H7 (cell line): ENCODE measurements at regions not wholly inside any gene's neighbourhood (a gene's known extent, or its start where the extent isn't known, plus 50 kb on each side); places are given as distances from the start of the nearest gene placed in this dataset.
A peak's percentile ranks its signal among the peaks of the same experiment; 100 is the strongest.

Experiments used
- DNase-seq: peaks from one replicate; pipeline ENCODE4 v3.0.0; 2012
- H3K27me3 ChIP-seq: 2 replicates; pipeline ENCODE4 v1.6.0; 2011; ENCODE audit warnings: mild to moderate bottlenecking, low read length; ENCODE audit not compliant: control insufficient read depth, insufficient read depth
- H3K36me3 ChIP-seq: replicated peaks from 2 replicates; pipeline ENCODE4 v1.5.1; 2011; ENCODE audit warnings: low read length; ENCODE audit not compliant: control insufficient read depth, insufficient read depth
- H3K4me3 ChIP-seq: 2 replicates; pipeline ENCODE4 v1.5.1; 2011; ENCODE audit warnings: low read depth, mild to moderate bottlenecking, control low read depth, low read length, moderate library complexity; ENCODE audit not compliant: insufficient read depth

- no peaks in the 10 kb centered on the region for H3K36me3 ChIP-seq
- H3K4me3 ChIP-seq = no peak overlapping the region
- peak; percentile 8 for DNase-seq
- H3K27me3 ChIP-seq = no peaks in the 10 kb centered on the region
Observed at GRCh38 chr9:22238809-22239684, 207.6 kb upstream of the DMRTA1 start.

DNA sequence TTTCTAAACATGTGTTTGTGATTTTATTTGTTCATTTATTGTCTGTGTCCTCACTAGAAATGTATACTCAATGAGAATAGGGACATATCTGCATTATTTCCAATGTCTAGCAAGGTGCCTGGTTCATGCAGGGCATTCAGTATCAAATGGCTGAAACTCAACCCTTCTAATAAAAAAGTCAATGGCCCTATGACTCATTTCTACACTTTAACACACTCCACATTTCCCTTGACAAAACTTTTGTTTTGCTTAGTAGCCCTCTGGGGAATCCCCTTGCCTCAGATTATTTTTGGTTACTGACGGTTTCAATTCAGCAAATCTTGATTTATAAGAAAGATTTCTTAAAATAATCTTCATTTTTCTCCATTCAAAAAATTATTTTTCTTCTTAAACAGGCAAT is 206.0 kb upstream of the DMRTA1 start:
- Histone ChIP-seq H3K36me3 (no peaks in the 10 kb centered on the region), H3K4me3 (no peak overlapping the region), H3K27me3 (no peaks in the 10 kb centered on the region)
- DNase-seq = no peak

DNA sequence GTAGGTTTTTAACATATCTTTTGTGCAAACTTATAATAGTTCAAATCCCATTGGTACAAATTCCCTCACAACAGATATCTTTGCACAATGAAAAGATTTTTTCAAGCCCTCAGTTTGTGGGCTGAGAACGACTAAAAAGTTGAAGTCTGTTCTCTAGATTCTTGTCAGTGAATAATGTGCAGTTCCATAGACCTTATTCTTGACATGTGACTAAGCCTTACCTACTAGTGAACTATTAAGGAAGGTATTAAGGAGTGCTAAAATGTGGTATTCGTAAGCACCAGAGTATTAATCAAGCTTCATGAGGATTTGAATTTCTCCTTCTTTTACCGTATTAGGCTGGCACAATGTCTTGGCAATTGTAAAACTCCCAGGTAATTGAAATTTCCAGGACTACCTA is 205.6 kb upstream of the DMRTA1 start:
- Histone ChIP-seq H3K27me3 (no peaks in the 10 kb centered on the region), H3K36me3 (no peaks in the 10 kb centered on the region), H3K4me3 (no peak overlapping the region)
- DNase-seq = no peak

DNA sequence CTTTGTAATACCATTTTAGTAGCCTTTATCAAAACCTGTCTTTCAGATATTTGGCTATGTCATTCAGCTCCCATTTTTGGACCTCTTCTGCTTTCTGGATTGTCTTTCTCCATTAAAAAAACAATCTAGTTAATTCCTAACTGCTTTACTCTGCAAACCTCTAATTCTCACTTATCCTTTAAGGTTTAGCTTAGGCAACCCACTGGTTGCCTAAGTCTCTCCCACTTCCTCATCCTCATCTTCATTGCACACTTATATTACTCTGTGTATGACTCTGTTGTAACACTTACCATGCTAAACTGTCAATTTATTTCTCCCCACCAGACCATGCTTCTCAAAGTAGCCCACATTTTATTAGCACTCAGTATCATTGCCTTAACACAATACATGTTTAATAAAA is 205.0 kb upstream of the DMRTA1 start:
- DNase-seq = no peak
- Histone ChIP-seq H3K36me3 (no peaks in the 10 kb centered on the region), H3K4me3 (no peak overlapping the region), H3K27me3 (no peaks in the 10 kb centered on the region)

GRCh38 chr9:22244139-22245011 is 202.2 kb upstream of the DMRTA1 start:
- H3K36me3 ChIP-seq = no peaks in the 10 kb centered on the region
- peak; percentile 21 for DNase-seq
- no peaks in the 10 kb centered on the region for H3K27me3 ChIP-seq
- H3K4me3 ChIP-seq = no peak overlapping the region

DNA sequence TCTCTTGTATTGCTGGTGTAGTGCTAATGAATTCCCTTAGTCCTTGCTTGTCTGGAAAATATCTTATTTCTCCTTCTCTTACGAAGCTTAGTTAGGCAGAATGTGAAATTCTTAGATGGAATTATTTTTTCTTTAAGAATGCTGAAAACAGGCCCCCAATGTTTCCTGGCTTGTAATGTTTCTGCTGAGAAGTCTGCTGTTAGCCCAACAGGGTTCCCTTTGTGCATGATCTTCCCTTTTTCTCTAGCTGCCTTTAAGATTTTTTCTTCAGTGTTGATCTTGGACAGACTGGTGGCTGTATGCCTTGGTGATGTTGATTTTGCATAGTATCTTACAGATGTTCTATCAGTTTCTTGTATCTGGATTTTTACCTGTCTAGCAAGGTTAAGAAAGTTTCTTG is 191.3 kb upstream of the DMRTA1 start:
- Histone ChIP-seq H3K27me3 (no peaks in the 10 kb centered on the region), H3K4me3 (no peak overlapping the region)
- DNase-seq = no peak

GRCh38 chr9:22256381-22256780 is 190.2 kb upstream of the DMRTA1 start:
- H3K36me3 ChIP-seq = no peaks in the 10 kb centered on the region
- no peak for DNase-seq
- no peak overlapping the region for H3K4me3 ChIP-seq
- no peaks in the 10 kb centered on the region for H3K27me3 ChIP-seq

More for the DNA sequence above, 191.3 kb upstream of the DMRTA1 start:
- H3K36me3 ChIP-seq = no peaks in the 10 kb centered on the region

DNA sequence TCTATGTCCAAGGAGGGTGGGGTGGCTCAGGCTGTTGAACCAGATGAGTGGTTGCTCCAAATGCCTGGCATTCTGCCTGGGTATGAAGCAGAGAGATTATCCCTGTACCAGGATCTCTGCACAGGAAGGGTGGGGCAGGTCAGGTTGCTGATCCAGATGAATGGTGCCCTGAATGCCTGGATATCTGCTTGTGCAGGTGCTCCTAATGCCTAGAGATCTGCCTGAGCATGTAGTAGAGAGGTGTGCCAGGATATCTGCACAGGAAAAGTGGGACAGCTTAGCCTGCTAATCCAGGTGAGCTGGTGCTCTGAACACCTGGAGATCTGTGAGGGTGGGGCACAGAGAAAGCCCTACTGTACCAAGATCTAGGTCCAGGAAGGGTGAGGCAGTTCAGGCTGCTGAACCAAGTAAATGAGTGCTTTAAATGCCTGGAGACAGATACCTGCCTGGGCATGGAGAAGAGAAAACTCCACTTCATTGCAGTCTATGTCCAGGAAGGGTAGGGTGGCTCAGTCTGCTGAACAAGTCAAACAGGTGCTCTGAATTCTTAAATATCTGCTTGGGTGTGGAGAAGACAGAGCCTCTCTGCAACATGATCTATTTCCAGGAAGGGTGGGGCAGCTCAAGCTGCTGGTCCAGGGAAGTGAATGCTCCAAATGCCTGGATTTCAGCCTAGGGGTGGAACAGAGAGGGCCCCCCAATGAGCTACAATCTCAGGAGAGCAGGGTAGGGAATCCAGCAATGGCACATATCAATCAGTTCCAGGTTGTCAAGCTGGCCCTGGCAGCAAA is 189.4 kb upstream of the DMRTA1 start:
- Histone ChIP-seq H3K36me3 (no peaks in the 10 kb centered on the region), H3K4me3 (no peak overlapping the region), H3K27me3 (no peaks in the 10 kb centered on the region)
- DNase-seq = no peak

DNA sequence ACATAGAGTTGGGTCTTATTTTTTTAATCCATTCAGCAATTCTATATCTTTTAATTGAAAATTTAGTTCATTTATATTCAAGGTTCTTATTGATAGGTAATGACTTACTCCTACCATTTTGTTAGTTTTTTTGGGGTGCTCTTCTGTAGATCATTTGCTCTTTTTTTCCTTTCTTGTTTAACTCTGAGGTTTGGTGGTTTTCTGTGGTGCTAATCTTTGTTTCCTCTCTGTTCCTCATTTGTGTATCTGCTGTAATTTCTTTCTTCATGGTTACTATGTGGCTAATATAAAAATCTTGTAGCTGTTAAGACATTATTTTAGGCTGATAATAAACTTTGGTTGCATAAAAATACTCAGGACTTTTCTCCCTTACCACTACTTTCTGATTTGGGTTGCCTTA is 181.6 kb upstream of the DMRTA1 start:
- no peak for DNase-seq
- Histone ChIP-seq H3K36me3 (no peaks in the 10 kb centered on the region), H3K4me3 (no peak overlapping the region), H3K27me3 (no peaks in the 10 kb centered on the region)

- Histone ChIP-seq H3K4me3 (no peak overlapping the region), H3K27me3 (no peaks in the 10 kb centered on the region), H3K36me3 (no peaks in the 10 kb centered on the region)
- DNase-seq = no peak
Observed at GRCh38 chr9:22265534-22265933, 181.1 kb upstream of the DMRTA1 start.

GRCh38 chr9:22274477-22274876 is 172.1 kb upstream of the DMRTA1 start:
- Histone ChIP-seq H3K4me3 (no peak overlapping the region), H3K36me3 (no peaks in the 10 kb centered on the region), H3K27me3 (no peaks in the 10 kb centered on the region)
- DNase-seq = no peak

DNA sequence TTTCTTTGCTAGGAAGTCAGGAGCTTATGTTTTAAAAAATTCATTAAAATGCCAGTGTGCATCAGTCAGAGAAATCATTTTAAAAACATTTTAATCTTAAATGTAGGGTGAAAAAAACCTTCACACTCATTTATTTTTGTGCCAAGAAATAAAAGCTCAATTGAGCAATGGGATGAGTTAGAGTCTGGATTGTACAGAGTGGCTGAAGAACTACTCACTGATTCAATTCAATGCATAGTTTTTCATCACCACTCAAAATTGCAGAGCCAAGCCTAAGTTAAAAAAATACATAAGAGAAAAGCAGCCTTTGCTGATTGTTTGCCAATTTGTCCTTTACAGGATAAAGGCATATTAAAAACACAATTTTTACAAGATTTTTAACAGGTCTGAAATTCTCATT is 168.2 kb upstream of the DMRTA1 start:
- Histone ChIP-seq H3K27me3 (no peaks in the 10 kb centered on the region), H3K36me3 (no peaks in the 10 kb centered on the region), H3K4me3 (no peak overlapping the region)
- DNase-seq = no peak

GRCh38 chr9:22279636-22280035 is 167.0 kb upstream of the DMRTA1 start:
- Histone ChIP-seq H3K4me3 (no peak overlapping the region), H3K27me3 (no peaks in the 10 kb centered on the region), H3K36me3 (no peaks in the 10 kb centered on the region)
- no peak for DNase-seq

DNA sequence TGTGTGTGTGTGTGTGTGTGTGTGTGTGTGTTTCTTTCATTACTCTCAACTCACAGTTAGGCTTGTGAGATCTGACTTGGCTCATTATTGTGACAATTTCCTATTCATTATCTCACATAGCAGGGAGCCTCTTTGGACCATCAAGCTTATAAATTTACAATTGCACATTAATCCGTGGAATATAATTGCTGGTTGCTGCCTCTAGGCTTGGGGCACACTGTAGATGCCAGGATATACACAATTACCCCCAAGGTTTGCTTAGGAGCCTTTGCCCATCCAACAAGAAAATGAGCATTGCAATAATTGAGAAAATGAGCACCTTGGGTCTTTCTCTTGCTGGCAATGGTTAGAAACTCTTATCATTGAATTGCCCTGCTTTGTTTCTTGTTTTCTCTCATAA is 161.6 kb upstream of the DMRTA1 start:
- Histone ChIP-seq H3K27me3 (no peaks in the 10 kb centered on the region), H3K36me3 (no peaks in the 10 kb centered on the region), H3K4me3 (no peak overlapping the region)
- no peak for DNase-seq
